ENCODE measurements at regions not wholly inside any gene's neighbourhood (a gene's known extent, or its start where the extent isn't known, plus 50 kb on each side); places are given as distances from the start of the nearest gene placed in this dataset.

GRCh38 chr2:155026651-155027174 is 328.2 kb downstream of the KCNJ3 start:
- TF ChIP-seq CTCF (IDR thresholded peaks at IDR 0.05) (no peak), POLR2A (IDR thresholded peaks at IDR 0.05) (no peak)
